CD4-positive, alpha-beta T cell treated with Interleukin-4 for 4 hours (primary cell): ENCODE measurements at regions not wholly inside any gene's neighbourhood (a gene's known extent, or its start where the extent isn't known, plus 50 kb on each side); places are given as distances from the start of the nearest gene placed in this dataset.

Experiments
- DNase-seq: peaks from one replicate; pipeline ENCODE4 v3.0.0-alpha.2; 2020

GRCh38 chr3:14288833-14289451 is 110.3 kb downstream of the LSM3 start:
- no peak for DNase-seq

GRCh38 chr3:14289590-14290461 is 111.2 kb downstream of the LSM3 start:
- DNase-seq: no peak

- no peak for DNase-seq
Measured at GRCh38 chr3:14290631-14291385, 111.6 kb upstream of the SLC6A6 start.

DNA sequence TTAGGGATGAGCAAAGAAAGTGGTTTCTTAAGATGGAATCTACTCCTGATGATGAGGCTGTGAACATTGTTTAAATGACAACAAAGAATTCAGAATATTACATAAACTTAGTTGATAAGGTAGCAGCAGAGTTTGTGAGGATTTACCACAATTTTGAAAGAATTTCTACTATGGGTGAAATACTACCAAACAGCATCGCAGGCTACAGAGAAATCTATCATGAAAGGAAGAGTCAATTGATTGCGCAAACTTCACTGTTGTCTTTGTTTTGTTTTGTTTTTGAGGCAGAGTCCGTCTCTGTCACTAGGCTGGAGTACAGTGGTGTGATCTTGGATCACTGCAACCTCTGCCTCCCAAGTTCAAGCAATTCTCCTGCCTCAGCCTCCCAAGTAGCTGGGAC is 107.4 kb upstream of the SLC6A6 start:
- no peak for DNase-seq

DNA sequence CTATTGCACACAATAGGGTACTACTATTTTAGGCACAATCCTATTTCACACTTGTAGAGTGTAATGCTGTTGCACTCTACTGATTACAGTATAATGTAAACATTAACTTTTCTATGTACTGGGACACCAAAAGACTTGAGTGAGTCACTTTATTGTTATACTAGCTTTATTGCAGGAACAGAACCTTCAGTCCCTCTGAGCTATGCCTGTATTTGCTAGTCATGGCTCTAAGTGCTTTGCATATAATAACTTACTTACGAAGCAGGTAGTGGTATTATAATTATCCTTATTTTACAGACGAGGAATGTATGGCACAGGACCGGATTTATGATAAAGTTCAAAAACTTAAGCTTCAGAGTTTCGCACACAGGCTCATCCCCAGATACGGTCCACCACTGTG is 106.6 kb upstream of the SLC6A6 start:
- no peak for DNase-seq

GRCh38 chr3:14297305-14297704 is 105.1 kb upstream of the SLC6A6 start:
- DNase-seq: no peak

- DNase-seq: no peak
Measured at GRCh38 chr3:14297784-14298236, 104.6 kb upstream of the SLC6A6 start.

- no peak for DNase-seq
Measured at GRCh38 chr3:14298442-14298841, 104.0 kb upstream of the SLC6A6 start.

- no peak for DNase-seq
Measured at GRCh38 chr3:14298991-14299555, 103.3 kb upstream of the SLC6A6 start.

DNA sequence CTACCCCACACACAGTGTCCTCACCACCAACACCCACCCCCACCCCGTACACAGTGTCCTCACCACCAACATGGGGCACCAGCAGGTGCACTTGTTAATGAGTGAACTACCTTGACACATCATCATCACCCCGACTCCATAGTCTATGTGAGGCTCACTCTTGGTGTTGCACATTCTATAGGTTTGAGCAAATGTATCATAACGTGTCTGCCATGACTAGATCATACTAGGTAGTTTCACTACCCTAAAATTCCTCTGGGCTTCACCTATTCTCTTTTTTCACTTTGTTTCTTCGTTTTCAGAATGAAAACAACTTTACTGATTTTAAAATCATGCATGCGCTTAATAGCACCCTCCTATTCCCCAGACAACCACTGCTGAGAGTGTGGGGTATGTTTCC is 102.6 kb upstream of the SLC6A6 start:
- no peak for DNase-seq

- no peak for DNase-seq
Measured at GRCh38 chr3:14300721-14301399, 101.5 kb upstream of the SLC6A6 start.

DNA sequence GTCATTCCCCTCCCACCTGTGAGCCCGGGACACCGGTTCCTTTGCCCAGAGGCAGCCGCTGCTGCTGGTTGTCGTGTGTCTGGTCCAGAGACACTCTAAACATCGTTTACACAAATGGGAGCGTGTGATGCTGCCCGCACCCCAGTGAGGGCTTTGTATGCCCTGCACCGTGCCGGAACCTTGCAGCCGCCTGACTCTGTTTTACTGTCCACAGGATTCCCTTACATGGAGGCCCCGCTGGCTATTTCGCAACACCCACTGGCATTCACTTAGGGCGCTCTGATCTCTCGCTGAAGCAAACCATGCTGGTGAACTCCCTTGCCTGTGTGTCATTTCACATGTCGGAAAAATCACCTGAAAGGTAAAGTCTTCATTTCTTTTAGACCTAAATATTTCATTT is 100.8 kb upstream of the SLC6A6 start:
- no peak for DNase-seq

GRCh38 chr3:14303336-14304100 is 98.9 kb upstream of the SLC6A6 start:
- no peak for DNase-seq

- no peak for DNase-seq
Measured at GRCh38 chr3:14304101-14305045, 98.0 kb upstream of the SLC6A6 start.

- no peak for DNase-seq
Measured at GRCh38 chr3:14305324-14305723, 97.1 kb upstream of the SLC6A6 start.

DNA sequence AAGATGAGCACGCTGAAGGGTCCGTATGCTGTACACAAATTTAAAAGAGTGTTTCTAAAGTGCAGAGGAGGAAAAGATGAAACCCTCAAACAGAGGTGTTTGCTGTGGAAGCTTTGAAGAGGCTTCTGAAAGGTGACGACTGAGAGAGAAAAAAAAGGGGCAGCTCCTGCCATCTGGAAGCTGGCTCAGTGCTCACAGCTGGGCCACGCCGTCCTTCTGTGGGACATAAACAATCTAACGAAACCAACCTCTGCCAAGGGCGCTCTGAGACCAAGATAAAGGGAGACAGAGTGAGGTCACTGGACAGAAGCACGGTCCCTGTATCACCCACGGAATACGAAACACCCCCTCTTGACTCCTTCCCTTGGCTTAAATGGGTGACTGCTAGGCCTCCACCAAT is 96.3 kb upstream of the SLC6A6 start:
- DNase-seq: no peak

- no peak for DNase-seq
Measured at GRCh38 chr3:14307656-14308302, 94.6 kb upstream of the SLC6A6 start.

DNA sequence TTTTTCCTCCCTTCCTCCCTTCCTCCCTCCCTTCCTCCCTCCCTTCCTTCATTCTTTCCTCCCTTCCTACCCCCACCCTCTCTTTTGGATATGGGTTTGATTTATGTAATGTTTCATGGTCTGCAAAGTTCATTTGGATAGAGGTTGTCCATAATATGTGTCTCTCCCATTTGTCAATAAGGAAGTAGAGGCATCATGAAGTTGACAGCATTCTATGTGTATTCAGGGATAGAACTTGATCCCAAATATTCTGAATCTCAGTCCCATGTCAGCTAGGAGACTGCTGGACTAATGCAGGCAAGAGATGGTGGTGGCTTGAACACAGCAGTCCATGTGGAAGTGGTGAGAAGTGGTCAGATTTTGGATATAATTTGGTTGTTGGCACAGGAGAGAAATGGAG is 90.7 kb upstream of the SLC6A6 start:
- DNase-seq: no peak

GRCh38 chr3:14312375-14312774 is 90.0 kb upstream of the SLC6A6 start:
- no peak for DNase-seq

GRCh38 chr3:14317057-14317553 is 85.3 kb upstream of the SLC6A6 start:
- no peak for DNase-seq
